AG09309 (cell line): ENCODE measurements at regions not wholly inside any gene's neighbourhood (a gene's known extent, or its start where the extent isn't known, plus 50 kb on each side); places are given as distances from the start of the nearest gene placed in this dataset.

ENCODE experiments used
- DNase-seq: peaks from one replicate; pipeline ENCODE4 v3.0.0-alpha.2; 2010; ENCODE audit warnings: low read depth
- H3K4me3 ChIP-seq: 2 replicates; pipeline ENCODE4 v1.5.1; 2011; ENCODE audit warnings: mild to moderate bottlenecking, low read depth, low read length, moderate library complexity; ENCODE audit not compliant: control insufficient read depth
- TF ChIP-seq, protein P1 (sequence below): IDR thresholded peaks from 2 replicates; pipeline ENCODE4 v1.5.1; 2011; ENCODE audit warnings: mild to moderate bottlenecking, low read depth, low read length, inconsistent platforms; ENCODE audit not compliant: insufficient read depth, control insufficient read depth; ENCODE audit errors: missing control alignments

GRCh38 chr7:46806856-46807255 is 775.1 kb downstream of the TNS3 start:
- DNase-seq: no peak
- H3K4me3 ChIP-seq: no peak overlapping the region
- TF ChIP-seq, protein P1, sequence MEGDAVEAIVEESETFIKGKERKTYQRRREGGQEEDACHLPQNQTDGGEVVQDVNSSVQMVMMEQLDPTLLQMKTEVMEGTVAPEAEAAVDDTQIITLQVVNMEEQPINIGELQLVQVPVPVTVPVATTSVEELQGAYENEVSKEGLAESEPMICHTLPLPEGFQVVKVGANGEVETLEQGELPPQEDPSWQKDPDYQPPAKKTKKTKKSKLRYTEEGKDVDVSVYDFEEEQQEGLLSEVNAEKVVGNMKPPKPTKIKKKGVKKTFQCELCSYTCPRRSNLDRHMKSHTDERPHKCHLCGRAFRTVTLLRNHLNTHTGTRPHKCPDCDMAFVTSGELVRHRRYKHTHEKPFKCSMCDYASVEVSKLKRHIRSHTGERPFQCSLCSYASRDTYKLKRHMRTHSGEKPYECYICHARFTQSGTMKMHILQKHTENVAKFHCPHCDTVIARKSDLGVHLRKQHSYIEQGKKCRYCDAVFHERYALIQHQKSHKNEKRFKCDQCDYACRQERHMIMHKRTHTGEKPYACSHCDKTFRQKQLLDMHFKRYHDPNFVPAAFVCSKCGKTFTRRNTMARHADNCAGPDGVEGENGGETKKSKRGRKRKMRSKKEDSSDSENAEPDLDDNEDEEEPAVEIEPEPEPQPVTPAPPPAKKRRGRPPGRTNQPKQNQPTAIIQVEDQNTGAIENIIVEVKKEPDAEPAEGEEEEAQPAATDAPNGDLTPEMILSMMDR: no peak

DNA sequence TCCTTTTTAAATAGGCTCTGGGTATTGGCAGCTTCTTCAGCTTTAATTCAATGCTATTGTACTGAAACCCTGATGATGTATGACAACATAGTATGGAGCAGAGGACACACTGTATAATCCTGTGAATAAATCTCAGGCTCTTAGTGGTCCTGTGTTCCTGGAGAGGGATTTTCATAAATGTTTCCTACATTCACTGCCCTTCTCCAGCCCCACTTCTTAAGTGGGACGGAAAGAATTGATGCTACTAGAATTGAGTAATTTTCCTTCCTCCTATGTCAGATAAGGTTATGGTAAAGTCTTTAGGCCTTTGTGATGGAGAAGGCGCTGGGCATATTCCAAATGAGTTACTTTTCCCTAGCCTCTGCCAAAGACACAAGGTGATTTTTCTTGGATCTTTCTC is 779.4 kb downstream of the TNS3 start:
- no peak overlapping the region for H3K4me3 ChIP-seq
- DNase-seq: no peak
- TF ChIP-seq, protein P1: no peak

- TF ChIP-seq, protein P1: no peak
- DNase-seq: no peak
- H3K4me3 ChIP-seq: no peak overlapping the region
Measured at GRCh38 chr7:46791188-46791587, 790.7 kb downstream of the TNS3 start.

GRCh38 chr7:46786995-46787394 is 794.9 kb downstream of the TNS3 start:
- H3K4me3 ChIP-seq: no peak overlapping the region
- DNase-seq: no peak
- TF ChIP-seq, protein P1: no peak

DNA sequence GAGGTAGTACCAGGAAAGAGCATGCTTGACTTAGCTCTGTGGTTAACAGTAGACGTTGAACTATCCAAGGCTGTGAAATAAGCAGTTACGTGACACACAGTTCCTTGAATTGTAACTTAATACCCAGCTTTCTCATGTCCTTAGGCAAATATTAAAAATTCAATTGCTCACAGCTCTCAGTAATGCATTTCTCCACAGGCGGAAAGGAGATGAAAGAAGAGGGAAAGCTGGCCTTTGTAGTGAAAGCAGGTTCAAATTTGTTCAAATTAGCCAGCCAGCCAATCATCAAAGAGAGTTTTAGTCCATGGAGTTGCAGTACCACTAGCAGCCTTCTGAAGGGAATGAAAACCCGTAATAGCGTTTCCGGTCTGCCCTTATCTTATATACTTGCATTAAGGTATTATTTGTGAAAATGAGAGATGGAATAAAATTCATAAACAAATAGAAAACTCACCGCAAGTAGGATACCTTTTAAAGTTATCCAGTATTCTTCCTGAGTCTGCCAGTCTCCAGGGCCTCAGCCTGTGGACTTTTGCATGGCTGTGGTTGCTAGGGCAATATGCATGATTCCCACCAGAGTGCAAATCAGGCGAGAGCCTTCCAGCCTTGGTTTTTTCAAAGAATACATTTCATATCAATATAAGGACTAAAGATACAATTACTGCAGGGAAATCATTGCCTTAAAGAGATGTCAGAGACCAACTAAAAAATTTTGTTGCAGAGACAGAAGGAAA is 795.5 kb downstream of the TNS3 start:
- H3K4me3 ChIP-seq: no peak overlapping the region
- TF ChIP-seq, protein P1: peak; percentile 15
- peak; percentile 74 for DNase-seq

DNA sequence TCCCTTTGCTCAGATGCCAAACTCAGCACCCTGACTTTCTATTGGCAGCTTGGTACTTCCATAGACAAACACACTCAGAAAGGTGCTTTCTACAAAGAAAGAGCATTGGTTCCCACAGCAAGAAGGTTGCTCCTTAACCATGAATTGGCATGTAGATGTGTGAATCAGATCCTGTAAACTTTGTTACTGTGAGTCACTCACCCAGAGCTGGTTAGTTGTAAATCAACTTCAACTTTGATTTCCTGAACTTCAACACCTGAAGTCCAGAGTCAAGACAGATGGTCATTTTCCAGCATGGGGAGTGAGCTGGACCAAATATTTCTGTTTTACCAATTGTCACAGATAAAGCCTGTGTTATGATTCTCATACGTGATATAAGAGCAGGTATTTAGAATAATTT is 797.2 kb downstream of the TNS3 start:
- peak; percentile 49 for DNase-seq
- TF ChIP-seq, protein P1: no peak
- no peak overlapping the region for H3K4me3 ChIP-seq
